OCI-LY7 (cell line): ENCODE measurements at regions not wholly inside any gene's neighbourhood (a gene's known extent, or its start where the extent isn't known, plus 50 kb on each side); places are given as distances from the start of the nearest gene placed in this dataset.

Experiments used
- BruUV-seq: library from RNA; stranded (reverse); fragments of 400-500 nt; replicated peaks from 2 replicates; lab custom pipeline; 2021; lab: Mats Ljungman, UMichigan
- CTCF ChIA-PET: fragments of 300-600 bp; sonication (Branson Sonifier 250); formaldehyde crosslinking; loops from one replicate; lab custom pipeline; 2022; ENCODE audit warnings: antibody characterized with exemption; ENCODE audit not compliant: unreplicated experiment; lab: Charles Lee
- POLR2A ChIA-PET: fragments of 300-600 bp; sonication (Branson Sonifier 250); formaldehyde crosslinking; loops from one replicate; lab custom pipeline; 2022; ENCODE audit warnings: antibody characterized with exemption; lab: Charles Lee
- DNase-seq: peaks from one replicate; pipeline ENCODE4 v3.0.0-alpha.2; 2015; ENCODE audit warnings: low spot score
- H2AFZ ChIP-seq: fragments of 200-600 bp; sonication (generic), shearing (Covaris generic); 2 replicates; pipeline ENCODE4 v1.6.1; 2014; ENCODE audit warnings: mild to moderate bottlenecking, antibody characterized with exemption, low read length, moderate library complexity
- H3K27ac ChIP-seq: fragments of 200-600 bp; sonication (generic); 2 replicates; pipeline ENCODE4 v1.5.1; 2014; ENCODE audit warnings: mixed run types, low read depth, mild to moderate bottlenecking, moderate library complexity, low read length, inconsistent platforms; ENCODE audit not compliant: poor library complexity, severe bottlenecking
- H3K36me3 ChIP-seq: fragments of 200-600 bp; sonication (generic); 2 replicates; pipeline ENCODE4 v1.6.1; 2014; ENCODE audit warnings: mild to moderate bottlenecking, antibody characterized with exemption, low read length, moderate library complexity, mixed read lengths; ENCODE audit not compliant: insufficient read depth
- H3K4me1 ChIP-seq: fragments of 200-600 bp; sonication (generic); 2 replicates; pipeline ENCODE4 v1.5.1; 2014; ENCODE audit warnings: mild to moderate bottlenecking, low read length; ENCODE audit not compliant: insufficient read depth, poor library complexity, severe bottlenecking
- H3K4me2 ChIP-seq: fragments of 200-600 bp; sonication (generic); 2 replicates; pipeline ENCODE4 v1.6.1; 2014; ENCODE audit warnings: mild to moderate bottlenecking, low read length
- H3K4me3 ChIP-seq: fragments of 200-600 bp; sonication (generic); 2 replicates; pipeline ENCODE4 v1.5.1; 2014; ENCODE audit warnings: mild to moderate bottlenecking, low read depth, low read length; ENCODE audit not compliant: poor library complexity, severe bottlenecking
- H3K79me2 ChIP-seq: fragments of 200-600 bp; sonication (generic); 2 replicates; pipeline ENCODE4 v1.6.1; 2016; ENCODE audit warnings: low read depth, mild to moderate bottlenecking, low read length, moderate library complexity, mixed read lengths; ENCODE audit not compliant: insufficient read depth
- H3K9me2 ChIP-seq: fragments of 200-600 bp; sonication (generic); 2 replicates; pipeline ENCODE4 v1.6.1; 2016; ENCODE audit warnings: mild to moderate bottlenecking, low read length, mixed read lengths; ENCODE audit not compliant: insufficient read depth
- H3K9me3 ChIP-seq: fragments of 200-600 bp; sonication (generic); 2 replicates; pipeline ENCODE4 v1.6.1; 2014; ENCODE audit warnings: mild to moderate bottlenecking, mixed run types, low read length, mixed read lengths
- H4K20me1 ChIP-seq: fragments of 200-600 bp; sonication (generic); 2 replicates; pipeline ENCODE4 v1.6.1; 2014; ENCODE audit warnings: mild to moderate bottlenecking, antibody characterized with exemption, low read length, moderate library complexity, mixed read lengths; ENCODE audit not compliant: insufficient read depth
- CTCF ChIP-seq: fragments of 200-600 bp; sonication (generic); conservative IDR thresholded peaks from 2 replicates; pipeline ENCODE4 v1.5.1; 2014; ENCODE audit warnings: mild to moderate bottlenecking, antibody characterized with exemption, low read length, moderate library complexity, mixed read lengths
- EZH2phosphoT487 ChIP-seq: fragments of 200-600 bp; sonication (generic); IDR thresholded peaks from 2 replicates; pipeline ENCODE4 v1.6.1; 2018; ENCODE audit warnings: low read depth, borderline replicate concordance, mild to moderate bottlenecking, mixed run types, antibody characterized with exemption, low read length, moderate library complexity, mixed read lengths
- intact Hi-C: fragments of 100-400 bp; cut with micrococcal nuclease; formaldehyde crosslinking; loops from one replicate; pipeline ENCODE4 v1.10.0; 2022; ENCODE audit not compliant: unreplicated experiment

GRCh38 chr2:221097568-221097915 is 474.6 kb downstream of the EPHA4 start:
- H3K36me3 ChIP-seq, result no peaks in the 10 kb centered on the region
- no peak overlapping the region for H3K27ac ChIP-seq
- H3K9me3 ChIP-seq, result no peaks in the 10 kb centered on the region
- TF ChIP-seq CTCF, result no peak
- TF ChIP-seq EZH2phosphoT487, result no peak
- H3K4me2 ChIP-seq, result no peak overlapping the region
- BruUV-seq, result no TSS peak
- ChIA-PET CTCF (no interaction called here), POLR2A (no interaction called here)
- H3K4me3 ChIP-seq, result no peak overlapping the region
- H3K79me2 ChIP-seq, result no peaks in the 10 kb centered on the region
- H2AFZ ChIP-seq, result no peak overlapping the region
- no peaks in the 10 kb centered on the region for H3K4me1 ChIP-seq
- intact Hi-C loops, result no loop called here
- no peaks in the 10 kb centered on the region for H4K20me1 ChIP-seq
- DNase-seq, result no peak
- H3K9me2 ChIP-seq, result no peaks in the 10 kb centered on the region

GRCh38 chr2:221097949-221098348 is 474.2 kb downstream of the EPHA4 start:
- TF ChIP-seq CTCF (no peak), EZH2phosphoT487 (no peak)
- no peaks in the 10 kb centered on the region for H3K79me2 ChIP-seq
- no peaks in the 10 kb centered on the region for H3K36me3 ChIP-seq
- ChIA-PET CTCF (no interaction called here), POLR2A (no interaction called here)
- no peaks in the 10 kb centered on the region for H3K9me3 ChIP-seq
- no peaks in the 10 kb centered on the region for H4K20me1 ChIP-seq
- intact Hi-C loops, result no loop called here
- no peaks in the 10 kb centered on the region for H3K4me1 ChIP-seq
- no peak overlapping the region for H2AFZ ChIP-seq
- no peak overlapping the region for H3K4me2 ChIP-seq
- no peak overlapping the region for H3K4me3 ChIP-seq
- no peak overlapping the region for H3K27ac ChIP-seq
- no peaks in the 10 kb centered on the region for H3K9me2 ChIP-seq
- no TSS peak for BruUV-seq
- DNase-seq, result no peak

DNA sequence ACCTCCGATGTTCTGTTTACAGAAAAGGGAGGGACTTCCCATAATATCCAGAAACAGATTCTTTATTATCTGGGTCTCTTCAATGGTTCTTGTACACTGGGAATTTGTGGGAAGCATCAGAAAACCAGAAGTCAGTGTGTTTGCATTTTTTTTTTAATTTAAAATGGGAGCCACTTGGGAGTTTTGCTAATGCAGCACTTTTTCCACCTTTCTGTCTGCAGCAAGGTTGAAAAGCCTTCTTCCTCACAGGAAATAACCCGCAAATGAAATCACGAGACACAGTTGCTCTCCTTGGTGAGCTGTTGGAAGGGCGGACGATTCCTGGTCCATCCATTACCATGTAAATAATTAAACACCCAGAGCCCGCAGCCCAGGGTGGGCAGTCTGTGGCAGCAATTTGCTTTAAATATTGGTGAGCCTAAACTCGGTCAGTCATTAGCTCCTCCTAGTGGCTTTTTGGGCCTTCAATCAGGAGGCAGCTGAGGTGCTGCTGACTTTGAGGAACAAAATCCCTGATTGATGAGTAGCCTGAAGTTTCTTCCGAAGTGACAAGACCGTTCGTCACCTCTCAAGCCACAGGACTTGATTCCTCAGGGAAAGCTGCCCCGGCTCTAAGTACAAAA is 471.5 kb downstream of the EPHA4 start:
- TF ChIP-seq CTCF, result no peak
- no peak for DNase-seq
- Histone ChIP-seq H3K4me1 (no peaks in the 10 kb centered on the region), H2AFZ (no peak overlapping the region), H3K9me3 (no peaks in the 10 kb centered on the region), H3K36me3 (no peaks in the 10 kb centered on the region), H3K79me2 (no peaks in the 10 kb centered on the region), H4K20me1 (no peaks in the 10 kb centered on the region), H3K4me2 (no peak overlapping the region), H3K27ac (no peak overlapping the region), H3K9me2 (no peaks in the 10 kb centered on the region), H3K4me3 (no peak overlapping the region)
- BruUV-seq, result no TSS peak
- POLR2A ChIA-PET, result interaction anchor here (0.7 kb wide), 1 partner anchor 10 kb away, joined by 3 read pairs; no protein-coding TSS in a partner anchor
- CTCF ChIA-PET, result no interaction called here
- intact Hi-C loops, result no loop called here
